BLaER1 (cell line): ENCODE measurements at regions not wholly inside any gene's neighbourhood (a gene's known extent, or its start where the extent isn't known, plus 50 kb on each side); places are given as distances from the start of the nearest gene placed in this dataset.

Source experiments
- H3K27ac ChIP-seq: shearing (Covaris generic); formaldehyde crosslinking; 2 replicates; pipeline ENCODE4 v1.8.1; 2022
- H3K27me3 ChIP-seq: shearing (Covaris generic); formaldehyde crosslinking; 2 replicates; pipeline ENCODE4 v1.8.1; 2022
- H3K36me3 ChIP-seq: shearing (Covaris generic); formaldehyde crosslinking; 2 replicates; pipeline ENCODE4 v1.8.1; 2022
- H3K4me1 ChIP-seq: shearing (Covaris generic); formaldehyde crosslinking; 2 replicates; pipeline ENCODE4 v1.8.1; 2022
- H3K4me2 ChIP-seq: shearing (Covaris generic); formaldehyde crosslinking; 2 replicates; pipeline ENCODE4 v1.8.1; 2022
- H3K4me3 ChIP-seq: shearing (Covaris generic); formaldehyde crosslinking; 2 replicates; pipeline ENCODE4 v1.8.1; 2022
- H3K9ac ChIP-seq: shearing (Covaris generic); formaldehyde crosslinking; 2 replicates; pipeline ENCODE4 v1.8.1; 2022
- H3K9me3 ChIP-seq: shearing (Covaris generic); formaldehyde crosslinking; 2 replicates; pipeline ENCODE4 v1.8.1; 2022
- H4K20me1 ChIP-seq: shearing (Covaris generic); formaldehyde crosslinking; 2 replicates; pipeline ENCODE4 v1.8.1; 2022
- Cebpa-rat ChIP-seq: shearing (Covaris generic); IDR thresholded peaks from 2 replicates; pipeline ENCODE4 v1.8.1; 2022

DNA sequence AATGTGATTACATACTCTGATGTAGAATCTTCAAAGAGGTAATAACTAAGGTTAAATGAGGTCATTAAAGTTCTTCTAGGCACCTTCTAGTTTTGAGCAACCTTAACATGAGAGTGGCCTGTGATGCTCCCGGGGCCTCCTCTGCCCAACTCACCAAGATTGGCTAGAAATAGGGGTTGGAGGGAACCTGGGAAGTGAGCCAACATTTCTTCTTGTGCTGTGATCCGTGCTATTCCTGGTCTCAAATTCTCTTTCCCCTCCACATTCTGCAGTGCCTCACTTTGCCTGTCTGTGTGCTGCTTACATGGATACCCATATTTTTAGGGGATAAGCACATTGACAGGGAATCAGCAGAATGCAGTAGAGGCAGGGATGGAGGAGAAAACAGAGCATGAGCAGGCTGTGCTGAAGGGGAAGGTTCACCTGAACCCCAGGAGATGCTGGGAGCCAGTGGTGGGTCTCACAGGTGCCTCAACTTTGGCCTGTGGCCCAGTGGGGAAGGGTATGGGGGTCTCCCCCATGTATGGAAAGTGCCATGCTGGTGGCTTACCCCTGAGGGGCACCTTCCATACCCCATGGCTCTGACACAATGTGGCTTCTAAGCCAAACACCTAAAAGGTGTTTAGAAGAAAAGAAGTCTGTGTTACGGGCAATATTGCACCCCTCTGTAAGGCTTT is 164.7 kb upstream of the CHD6 start:
- no peak overlapping the region for H3K4me3 ChIP-seq
- H3K4me2 ChIP-seq = no peak overlapping the region
- no peak overlapping the region for H3K9ac ChIP-seq
- no peak overlapping the region for H3K27ac ChIP-seq
- H4K20me1 ChIP-seq = no peaks in the 10 kb centered on the region
- H3K9me3 ChIP-seq = no peaks in the 10 kb centered on the region
- no peak for TF ChIP-seq Cebpa-rat
- no peaks in the 10 kb centered on the region for H3K27me3 ChIP-seq
- H3K36me3 ChIP-seq = no peaks in the 10 kb centered on the region
- no peaks in the 10 kb centered on the region for H3K4me1 ChIP-seq

DNA sequence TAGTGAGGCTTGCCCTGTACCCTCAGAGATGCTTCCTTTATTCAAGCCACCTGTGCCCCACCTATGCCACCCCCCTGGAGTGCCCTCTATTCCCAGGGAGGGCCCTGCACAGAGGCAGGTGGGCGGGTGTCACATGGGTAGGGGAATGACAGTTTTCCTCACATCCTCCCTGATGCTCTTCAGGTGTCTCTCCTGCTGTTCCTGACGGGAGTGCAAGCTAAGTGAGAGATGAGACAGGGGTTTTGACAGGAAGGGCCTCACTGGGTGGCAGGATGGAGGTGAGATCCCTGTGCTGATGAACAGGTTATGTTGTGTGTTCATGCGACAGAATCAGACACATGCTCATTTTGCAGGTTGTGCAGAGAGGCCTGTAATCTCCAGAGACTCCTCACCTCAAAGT is 164.1 kb upstream of the CHD6 start:
- H4K20me1 ChIP-seq = no peaks in the 10 kb centered on the region
- H3K9me3 ChIP-seq = no peaks in the 10 kb centered on the region
- H3K27me3 ChIP-seq = no peaks in the 10 kb centered on the region
- no peaks in the 10 kb centered on the region for H3K36me3 ChIP-seq
- no peak overlapping the region for H3K9ac ChIP-seq
- TF ChIP-seq Cebpa-rat = no peak
- no peaks in the 10 kb centered on the region for H3K4me1 ChIP-seq
- no peak overlapping the region for H3K27ac ChIP-seq
- H3K4me3 ChIP-seq = no peak overlapping the region
- H3K4me2 ChIP-seq = no peak overlapping the region

DNA sequence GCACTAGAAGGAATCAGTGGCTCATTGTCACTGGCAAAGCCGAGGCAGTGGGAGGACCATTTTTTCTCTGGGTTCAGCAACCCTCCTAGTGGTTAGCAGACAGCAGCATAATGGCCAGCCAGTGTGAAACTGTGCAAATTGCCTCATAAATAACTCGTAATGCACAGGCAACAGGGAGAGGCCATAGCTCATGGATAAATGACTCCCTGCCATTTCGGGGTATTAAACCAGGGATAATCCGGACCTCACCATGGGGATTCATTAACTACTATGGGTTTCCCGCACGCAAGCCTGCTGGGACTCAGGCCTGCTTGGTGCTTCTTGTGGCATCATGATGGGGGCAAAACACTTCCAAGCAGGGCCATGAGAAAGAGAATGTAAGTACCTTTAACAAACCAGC is 158.2 kb upstream of the CHD6 start:
- H4K20me1 ChIP-seq = no peaks in the 10 kb centered on the region
- H3K9me3 ChIP-seq = no peaks in the 10 kb centered on the region
- no peak for TF ChIP-seq Cebpa-rat
- no peak overlapping the region for H3K4me3 ChIP-seq
- no peak overlapping the region for H3K9ac ChIP-seq
- no peaks in the 10 kb centered on the region for H3K27me3 ChIP-seq
- H3K4me2 ChIP-seq = no peak overlapping the region
- H3K27ac ChIP-seq = no peak overlapping the region
- no peaks in the 10 kb centered on the region for H3K36me3 ChIP-seq
- no peaks in the 10 kb centered on the region for H3K4me1 ChIP-seq

DNA sequence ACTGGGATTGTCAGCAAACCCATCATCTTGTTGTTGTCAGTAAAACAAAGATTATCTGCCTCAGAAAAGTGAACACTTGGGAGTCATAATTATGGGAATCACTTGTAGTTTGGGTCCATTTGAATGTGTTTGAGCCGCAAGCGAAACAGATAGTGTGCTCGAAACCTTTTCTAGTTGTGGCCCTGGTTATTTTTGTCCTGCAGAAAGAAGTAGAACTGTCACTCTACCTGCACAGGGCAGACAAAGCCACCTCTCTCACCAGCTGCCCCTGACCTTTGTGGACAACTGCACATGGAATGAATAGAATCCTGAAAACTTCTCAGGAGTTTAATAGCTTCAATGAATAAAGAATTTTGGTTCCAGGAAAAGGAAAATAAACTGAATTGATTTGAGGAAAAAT is 156.1 kb upstream of the CHD6 start:
- no peaks in the 10 kb centered on the region for H3K4me1 ChIP-seq
- H3K9ac ChIP-seq = no peak overlapping the region
- H3K27ac ChIP-seq = no peak overlapping the region
- H3K9me3 ChIP-seq = no peaks in the 10 kb centered on the region
- no peak overlapping the region for H3K4me2 ChIP-seq
- H3K36me3 ChIP-seq = no peaks in the 10 kb centered on the region
- H3K4me3 ChIP-seq = no peak overlapping the region
- no peaks in the 10 kb centered on the region for H4K20me1 ChIP-seq
- no peak for TF ChIP-seq Cebpa-rat
- H3K27me3 ChIP-seq = no peaks in the 10 kb centered on the region

DNA sequence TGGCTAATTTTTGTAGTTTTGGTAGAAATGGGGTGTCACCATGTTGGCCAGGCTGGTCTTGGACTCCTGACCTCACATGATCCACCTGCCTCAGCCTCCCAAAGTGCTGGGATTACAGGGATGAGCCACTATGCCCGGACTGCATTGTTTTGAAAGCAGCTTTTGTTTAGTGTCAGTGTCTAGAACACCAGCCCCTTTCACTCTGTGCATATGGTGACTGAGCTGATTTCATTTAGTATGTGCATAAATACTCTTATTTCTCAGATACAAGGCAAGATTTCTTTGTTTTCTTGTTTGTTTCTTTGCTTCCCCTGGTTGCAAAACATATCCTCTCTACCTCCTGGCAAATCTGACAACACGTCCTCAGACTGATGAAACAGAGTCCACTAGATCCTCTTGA is 152.8 kb upstream of the CHD6 start:
- no peak overlapping the region for H3K9ac ChIP-seq
- H3K36me3 ChIP-seq = no peaks in the 10 kb centered on the region
- no peaks in the 10 kb centered on the region for H3K27me3 ChIP-seq

DNA sequence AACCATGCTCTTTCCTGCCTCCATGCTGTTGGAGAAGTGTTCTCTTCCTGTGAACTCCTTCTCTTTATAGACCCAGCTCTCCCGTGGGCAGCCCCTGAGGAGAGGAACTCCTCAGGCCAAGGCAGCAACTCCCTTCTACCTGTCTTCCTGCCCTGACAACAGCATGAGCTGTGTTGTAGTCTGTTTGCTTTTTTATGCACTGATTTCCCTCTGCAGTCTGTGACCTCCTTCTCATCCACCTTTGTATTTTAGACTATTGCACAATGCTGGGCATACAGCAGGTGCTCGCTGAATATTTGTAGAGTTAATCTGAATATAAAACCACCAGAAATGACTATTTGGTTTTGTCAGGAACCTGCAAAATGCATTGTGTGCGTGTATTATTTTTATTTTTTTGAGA is 152.2 kb upstream of the CHD6 start:
- H3K9ac ChIP-seq = no peak overlapping the region
- no peaks in the 10 kb centered on the region for H4K20me1 ChIP-seq
- no peak overlapping the region for H3K27ac ChIP-seq
- H3K36me3 ChIP-seq = no peaks in the 10 kb centered on the region
- no peaks in the 10 kb centered on the region for H3K4me1 ChIP-seq
- no peak overlapping the region for H3K4me2 ChIP-seq
- no peaks in the 10 kb centered on the region for H3K9me3 ChIP-seq
- TF ChIP-seq Cebpa-rat = no peak
- H3K4me3 ChIP-seq = no peak overlapping the region
- no peaks in the 10 kb centered on the region for H3K27me3 ChIP-seq

More for the DNA sequence above, 152.8 kb upstream of the CHD6 start:
- Histone ChIP-seq H3K9me3 (no peaks in the 10 kb centered on the region), H4K20me1 (no peaks in the 10 kb centered on the region), H3K4me1 (no peaks in the 10 kb centered on the region), H3K27ac (no peak overlapping the region), H3K4me3 (no peak overlapping the region), H3K4me2 (no peak overlapping the region)
- TF ChIP-seq Cebpa-rat = no peak

DNA sequence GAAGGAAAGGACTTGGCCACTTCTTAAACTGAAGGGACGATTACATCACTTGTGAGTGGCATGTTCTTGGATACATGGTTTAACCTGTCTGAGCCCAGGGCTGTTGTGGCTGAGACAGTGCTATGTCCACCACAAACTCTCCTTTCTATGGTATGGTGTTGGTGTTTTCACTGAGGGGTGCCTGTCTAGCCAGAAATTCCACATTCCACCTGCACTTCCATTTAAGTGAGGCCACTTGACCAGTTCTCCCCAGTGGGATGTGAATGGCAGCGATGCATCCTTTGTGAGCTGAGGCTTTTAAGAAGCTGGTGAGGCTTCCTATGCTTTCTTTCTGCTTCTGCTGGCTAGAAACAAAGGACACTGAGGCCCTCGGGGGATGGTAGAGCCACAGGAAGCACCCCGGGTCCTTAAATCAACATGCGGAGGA is 151.4 kb upstream of the CHD6 start:
- Histone ChIP-seq H3K4me2 (no peak overlapping the region), H3K4me1 (no peaks in the 10 kb centered on the region), H3K27me3 (no peaks in the 10 kb centered on the region), H3K27ac (no peak overlapping the region), H3K9me3 (no peaks in the 10 kb centered on the region), H3K9ac (no peak overlapping the region), H3K4me3 (no peak overlapping the region), H4K20me1 (no peaks in the 10 kb centered on the region), H3K36me3 (no peaks in the 10 kb centered on the region)
- TF ChIP-seq Cebpa-rat = no peak

DNA sequence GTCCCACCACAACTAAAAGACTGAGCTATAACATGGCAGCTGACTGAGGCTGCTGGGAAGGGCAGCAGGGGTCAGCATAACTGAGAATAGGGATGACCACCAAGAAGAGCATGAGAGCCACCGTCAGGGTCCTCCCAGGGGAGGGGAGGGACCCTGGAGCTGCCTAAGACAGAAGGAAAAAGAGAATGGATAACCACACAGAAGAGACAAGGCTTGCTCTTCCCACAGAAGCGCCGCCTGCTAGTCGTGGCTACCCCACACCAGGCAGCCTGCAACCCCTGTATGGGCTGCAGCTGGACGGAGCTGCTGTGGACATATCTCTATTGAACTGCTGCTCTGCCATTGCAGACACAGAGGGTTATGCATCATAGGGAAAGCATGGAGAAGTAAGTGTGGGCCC is 132.0 kb upstream of the CHD6 start:
- Histone ChIP-seq H4K20me1 (no peaks in the 10 kb centered on the region), H3K4me2 (no peak overlapping the region), H3K9ac (no peak overlapping the region), H3K27ac (no peak overlapping the region), H3K27me3 (no peaks in the 10 kb centered on the region), H3K36me3 (no peaks in the 10 kb centered on the region), H3K9me3 (no peaks in the 10 kb centered on the region), H3K4me1 (no peaks in the 10 kb centered on the region), H3K4me3 (no peak overlapping the region)
- no peak for TF ChIP-seq Cebpa-rat

DNA sequence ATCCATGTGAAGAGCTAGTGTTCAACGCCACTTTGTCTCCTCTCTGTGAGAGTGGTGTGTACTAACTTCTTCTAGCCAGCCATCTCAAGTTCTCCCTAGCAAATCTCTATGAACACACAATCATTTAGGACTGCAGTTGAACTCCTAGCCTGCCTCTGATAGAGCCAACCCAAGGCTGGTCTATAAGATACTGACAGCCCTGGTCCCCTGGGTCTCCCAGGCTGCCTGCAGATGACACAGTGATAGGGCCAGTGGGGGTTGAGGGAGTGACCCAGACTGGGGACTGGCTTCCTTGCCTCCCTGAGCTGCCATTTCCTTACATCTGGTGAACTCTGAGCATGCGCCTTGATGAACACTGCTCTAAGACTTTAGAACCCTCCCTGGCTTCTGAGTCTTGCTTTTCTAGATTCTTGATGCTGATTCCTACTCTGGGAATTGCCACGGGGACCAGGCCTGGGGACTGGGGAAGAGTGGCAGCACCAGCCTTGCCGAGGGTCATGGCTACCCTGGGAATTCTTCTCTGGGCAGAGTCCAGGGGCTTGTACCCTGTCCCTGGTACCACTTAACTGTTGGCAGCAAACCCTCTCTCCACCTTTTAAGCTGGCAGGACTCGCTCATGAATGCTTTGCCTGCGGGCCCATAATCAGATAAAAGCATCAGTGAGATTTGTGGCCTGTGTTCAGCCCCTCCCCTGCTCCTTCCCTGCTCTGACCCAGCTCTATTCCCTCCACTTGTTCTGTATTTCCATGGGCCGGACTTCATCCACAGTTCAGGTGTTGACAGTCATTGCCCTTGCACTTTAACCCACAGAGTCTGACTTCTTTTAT is 130.8 kb upstream of the CHD6 start:
- Histone ChIP-seq H3K27me3 (no peaks in the 10 kb centered on the region), H3K36me3 (no peaks in the 10 kb centered on the region), H3K4me3 (no peak overlapping the region), H3K9me3 (peaks cover 1% of the 10 kb centered on the region; the same call in 1 of the 2 replicates), H3K4me1 (no peaks in the 10 kb centered on the region), H3K9ac (no peak overlapping the region), H4K20me1 (no peaks in the 10 kb centered on the region), H3K4me2 (no peak overlapping the region), H3K27ac (no peak overlapping the region)
- TF ChIP-seq Cebpa-rat = no peak

DNA sequence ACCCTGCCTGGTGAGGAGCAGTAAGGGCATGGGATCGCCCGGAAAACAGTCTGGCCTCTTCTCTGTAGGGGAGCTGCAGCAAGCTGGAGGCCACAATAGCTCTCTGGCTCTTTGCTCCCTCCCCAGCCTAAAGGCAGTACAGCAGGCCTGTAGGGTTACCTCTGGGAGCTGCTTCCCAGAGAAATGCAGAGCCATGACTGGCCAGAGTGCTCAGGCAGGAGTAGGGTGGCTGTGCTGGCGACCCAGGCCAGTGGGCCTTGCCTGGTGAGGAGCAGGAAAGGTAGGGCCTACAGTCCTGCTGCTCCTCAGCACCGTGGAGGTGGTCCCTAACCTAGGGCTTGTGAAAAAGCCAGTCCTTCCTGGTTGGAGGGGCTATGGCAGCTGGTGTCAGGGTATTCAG is 129.9 kb upstream of the CHD6 start:
- no peaks in the 10 kb centered on the region for H3K36me3 ChIP-seq
- H3K9ac ChIP-seq = no peak overlapping the region
- no peaks in the 10 kb centered on the region for H3K27me3 ChIP-seq
- H3K4me2 ChIP-seq = no peak overlapping the region
- no peak overlapping the region for H3K27ac ChIP-seq
- no peak for TF ChIP-seq Cebpa-rat
- no peaks in the 10 kb centered on the region for H4K20me1 ChIP-seq
- H3K9me3 ChIP-seq = peaks cover 7% of the 10 kb centered on the region; the same call in 1 of the 2 replicates
- H3K4me3 ChIP-seq = no peak overlapping the region
- H3K4me1 ChIP-seq = no peaks in the 10 kb centered on the region
